ENCODE measurements at regions not wholly inside any gene's neighbourhood (a gene's known extent, or its start where the extent isn't known, plus 50 kb on each side); places are given as distances from the start of the nearest gene placed in this dataset.

DNA sequence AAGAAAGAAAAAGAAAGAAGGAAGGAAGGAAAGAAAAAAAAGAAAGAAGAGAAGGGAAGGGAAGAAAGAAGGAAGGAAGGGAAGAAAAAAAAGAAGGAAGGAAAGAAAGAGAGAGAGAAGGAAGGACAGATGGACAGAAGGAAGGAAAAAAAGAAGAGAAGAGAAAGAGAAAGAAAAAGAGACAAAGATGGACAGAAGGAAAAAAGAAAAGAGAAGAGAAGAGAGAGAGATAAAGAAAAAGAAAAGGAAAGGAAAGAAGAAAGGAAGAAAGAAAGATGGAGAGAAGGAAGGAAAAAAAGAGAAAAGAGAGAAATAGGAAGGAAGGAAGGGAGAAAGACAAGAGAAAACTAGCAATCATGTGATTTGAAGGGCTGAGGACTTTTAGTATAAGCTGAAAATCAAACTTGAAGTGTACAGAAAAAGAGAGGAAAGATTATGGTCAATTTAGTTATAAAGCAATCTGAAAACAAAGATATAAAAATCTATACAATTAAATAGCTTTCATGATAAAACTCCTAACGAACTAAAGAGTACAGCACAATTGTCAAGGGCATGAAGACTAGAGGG lies 115.3 kb downstream of the LTN1 start:
- H3K36me3 ChIP-seq: peaks cover 0 to 88% of the 10 kb centered on the region in 2 donors
- H3K27me3 ChIP-seq: no peaks in the 10 kb centered on the region
- no peaks in the 10 kb centered on the region for H3K9me3 ChIP-seq
- 89 to 100% methylated on average over 1 of the region's 1 CpG for WGBS, 2 donors (ENCODE audit: low coverage in 1 of 2)
- H3K4me3 ChIP-seq: no peak overlapping the region
- no peaks in the 10 kb centered on the region for H3K4me1 ChIP-seq
- ATAC-seq: no peak
- TF ChIP-seq EP300 (IDR thresholded peaks at IDR 0.05) (no peak), POLR2AphosphoS5 (IDR thresholded peaks at IDR 0.05) (no peak), POLR2A (IDR thresholded peaks at IDR 0.05) (no peak)
- TF ChIP-seq, protein P1, sequence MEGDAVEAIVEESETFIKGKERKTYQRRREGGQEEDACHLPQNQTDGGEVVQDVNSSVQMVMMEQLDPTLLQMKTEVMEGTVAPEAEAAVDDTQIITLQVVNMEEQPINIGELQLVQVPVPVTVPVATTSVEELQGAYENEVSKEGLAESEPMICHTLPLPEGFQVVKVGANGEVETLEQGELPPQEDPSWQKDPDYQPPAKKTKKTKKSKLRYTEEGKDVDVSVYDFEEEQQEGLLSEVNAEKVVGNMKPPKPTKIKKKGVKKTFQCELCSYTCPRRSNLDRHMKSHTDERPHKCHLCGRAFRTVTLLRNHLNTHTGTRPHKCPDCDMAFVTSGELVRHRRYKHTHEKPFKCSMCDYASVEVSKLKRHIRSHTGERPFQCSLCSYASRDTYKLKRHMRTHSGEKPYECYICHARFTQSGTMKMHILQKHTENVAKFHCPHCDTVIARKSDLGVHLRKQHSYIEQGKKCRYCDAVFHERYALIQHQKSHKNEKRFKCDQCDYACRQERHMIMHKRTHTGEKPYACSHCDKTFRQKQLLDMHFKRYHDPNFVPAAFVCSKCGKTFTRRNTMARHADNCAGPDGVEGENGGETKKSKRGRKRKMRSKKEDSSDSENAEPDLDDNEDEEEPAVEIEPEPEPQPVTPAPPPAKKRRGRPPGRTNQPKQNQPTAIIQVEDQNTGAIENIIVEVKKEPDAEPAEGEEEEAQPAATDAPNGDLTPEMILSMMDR (IDR thresholded peaks at IDR 0.05): no peak
- H3K27ac ChIP-seq: no peak overlapping the region

DNA sequence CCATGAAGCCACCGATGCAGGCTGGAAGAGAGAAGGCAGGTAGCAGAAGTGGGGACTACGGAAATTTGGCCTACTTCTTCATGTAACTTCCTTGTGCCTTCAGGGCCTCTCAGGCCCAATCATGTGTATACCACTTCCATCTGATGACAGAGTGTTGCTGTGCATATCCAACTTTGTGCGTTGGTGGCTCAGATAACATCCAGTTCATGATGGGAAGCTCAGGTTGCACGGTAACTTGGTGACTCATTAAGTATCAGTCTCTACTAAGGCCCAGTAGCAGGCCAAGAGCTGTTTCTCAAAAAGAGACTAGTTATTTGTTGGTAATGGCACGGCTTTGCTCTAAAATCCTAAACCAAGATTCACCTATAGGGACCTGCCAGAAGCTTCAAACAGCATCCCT lies 117.6 kb downstream of the LTN1 start:
- no peak overlapping the region for H3K27ac ChIP-seq
- no peaks in the 10 kb centered on the region for H3K27me3 ChIP-seq
- WGBS, 2 donors (ENCODE audit: low coverage in 1 of 2): 50 to 60% methylated on average over 2 to 4 of the region's 5 CpGs
- peaks cover 0 to 81% of the 10 kb centered on the region in 2 donors for H3K36me3 ChIP-seq
- no peak overlapping the region for H3K4me3 ChIP-seq
- no peaks in the 10 kb centered on the region for H3K4me1 ChIP-seq
- TF ChIP-seq EP300 (IDR thresholded peaks at IDR 0.05) (no peak), POLR2AphosphoS5 (IDR thresholded peaks at IDR 0.05) (no peak), POLR2A (IDR thresholded peaks at IDR 0.05) (no peak)
- TF ChIP-seq, protein P1 (IDR thresholded peaks at IDR 0.05): no peak
- no peak for ATAC-seq
- no peaks in the 10 kb centered on the region for H3K9me3 ChIP-seq

DNA sequence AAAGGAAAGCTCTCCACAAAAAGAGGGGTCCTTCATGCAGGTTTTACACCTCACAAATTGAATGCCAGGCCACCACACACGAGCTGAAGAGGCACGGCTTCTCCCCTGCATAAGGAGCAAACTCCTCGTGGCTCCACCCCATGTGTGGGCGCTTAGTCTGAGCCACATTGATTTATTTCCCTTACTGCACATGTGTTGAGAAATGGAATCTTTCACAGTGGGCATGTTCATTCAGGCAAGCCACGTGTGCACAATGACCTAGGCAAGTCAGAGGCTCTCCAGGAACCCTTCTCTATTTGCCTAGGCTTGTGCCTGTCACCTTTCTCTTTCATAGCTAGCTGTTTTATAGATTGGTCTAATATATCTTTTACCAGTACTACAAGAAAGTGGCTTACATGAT lies 120.5 kb downstream of the LTN1 start:
- H3K9me3 ChIP-seq: no peaks in the 10 kb centered on the region
- H3K27me3 ChIP-seq: no peaks in the 10 kb centered on the region
- TF ChIP-seq POLR2AphosphoS5 (IDR thresholded peaks at IDR 0.05) (no peak), POLR2A (IDR thresholded peaks at IDR 0.05) (no peak), EP300 (IDR thresholded peaks at IDR 0.05) (no peak)
- TF ChIP-seq, protein P1 (IDR thresholded peaks at IDR 0.05): no peak
- peaks cover 0 to 63% of the 10 kb centered on the region in 2 donors for H3K36me3 ChIP-seq
- no peak overlapping the region for H3K27ac ChIP-seq
- WGBS, 2 donors (ENCODE audit: low coverage in 1 of 2): 79% methylated on average over 5 of the region's 5 CpGs; no CpG with 5 or more reads in 1 of the 2 donors
- H3K4me3 ChIP-seq: no peak overlapping the region
- H3K4me1 ChIP-seq: no peaks in the 10 kb centered on the region
- ATAC-seq: no peak

DNA sequence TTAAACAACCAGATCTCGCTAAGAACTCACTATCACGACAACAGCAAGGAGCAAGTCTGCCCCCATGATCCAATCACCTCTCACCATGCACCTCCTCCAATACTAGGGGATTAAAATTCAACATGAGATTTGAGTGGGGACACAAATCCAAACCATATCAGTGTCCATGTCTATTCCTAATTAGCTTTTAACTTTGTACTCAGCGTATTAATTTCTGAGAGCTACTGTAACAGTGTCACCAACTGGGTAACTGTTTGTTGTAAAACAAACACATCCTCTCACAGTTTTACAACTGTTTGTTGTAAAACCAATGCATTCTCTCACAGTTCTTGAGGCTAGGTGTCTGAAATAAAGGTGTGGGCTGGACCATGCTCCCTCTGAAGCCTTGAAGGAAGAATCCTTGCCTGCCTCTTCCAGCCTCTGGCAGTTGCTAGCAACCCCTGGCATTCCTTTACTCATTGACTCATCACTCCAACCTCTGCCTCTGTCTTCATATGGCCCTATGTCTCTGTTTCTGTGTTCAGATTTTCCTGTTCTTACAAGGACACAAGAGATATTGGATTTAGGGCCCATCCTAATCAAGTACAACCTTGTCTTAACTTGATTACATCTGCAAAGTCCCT lies 121.2 kb downstream of the LTN1 start:
- WGBS, 2 donors (ENCODE audit: low coverage in 1 of 2): 83 to 94% methylated on average over 3 of the region's 3 CpGs
- ATAC-seq: no peak
- Histone ChIP-seq H3K9me3 (no peaks in the 10 kb centered on the region), H3K27ac (no peak overlapping the region), H3K4me3 (no peak overlapping the region), H3K36me3 (peaks cover 0 to 56% of the 10 kb centered on the region in 2 donors), H3K4me1 (no peaks in the 10 kb centered on the region), H3K27me3 (no peaks in the 10 kb centered on the region)
- TF ChIP-seq POLR2A (IDR thresholded peaks at IDR 0.05): no peak

DNA sequence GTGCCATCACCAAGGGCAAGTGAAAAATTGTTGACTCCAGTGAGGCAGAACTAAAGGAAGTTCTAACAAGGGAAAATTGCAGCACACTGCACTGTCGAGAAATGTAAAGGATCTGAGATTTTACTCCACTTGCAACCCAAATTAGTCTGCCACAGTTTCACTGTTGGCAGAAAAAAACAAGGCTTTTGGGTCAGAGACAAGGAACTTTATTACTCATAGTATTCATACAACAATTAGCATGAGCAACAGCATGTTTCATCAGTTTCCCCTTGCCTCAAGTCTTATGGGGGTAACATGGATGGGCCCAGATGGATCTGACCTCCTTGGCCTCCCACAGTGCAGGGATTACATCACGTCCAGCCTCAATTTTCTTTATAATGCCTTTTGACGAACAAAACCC lies 125.3 kb downstream of the LTN1 start:
- ATAC-seq: no peak
- H3K27ac ChIP-seq: no peak overlapping the region
- no peaks in the 10 kb centered on the region for H3K4me1 ChIP-seq
- peaks cover 0 to 29% of the 10 kb centered on the region in 2 donors for H3K36me3 ChIP-seq
- no peaks in the 10 kb centered on the region for H3K27me3 ChIP-seq
- no peak for TF ChIP-seq POLR2AphosphoS5 (IDR thresholded peaks at IDR 0.05)
- no peak for TF ChIP-seq EP300 (IDR thresholded peaks at IDR 0.05)
- TF ChIP-seq, protein P1 (IDR thresholded peaks at IDR 0.05): no peak
- H3K4me3 ChIP-seq: no peak overlapping the region
- no peaks in the 10 kb centered on the region for H3K9me3 ChIP-seq
- 87 to 90% methylated on average over 3 of the region's 3 CpGs for WGBS, 2 donors (ENCODE audit: low coverage in 1 of 2)
